Activated CD4-positive, alpha-beta T cell treated with anti-CD3 and anti-CD28 coated beads, Interleukin-2, amount 50 U/mL, for 1 hour (primary cell): ENCODE measurements at regions not wholly inside any gene's neighbourhood (a gene's known extent, or its start where the extent isn't known, plus 50 kb on each side); places are given as distances from the start of the nearest gene placed in this dataset.

Experiments
- DNase-seq: peaks from one replicate; pipeline ENCODE4 v3.0.0-alpha.2; 2020

DNA sequence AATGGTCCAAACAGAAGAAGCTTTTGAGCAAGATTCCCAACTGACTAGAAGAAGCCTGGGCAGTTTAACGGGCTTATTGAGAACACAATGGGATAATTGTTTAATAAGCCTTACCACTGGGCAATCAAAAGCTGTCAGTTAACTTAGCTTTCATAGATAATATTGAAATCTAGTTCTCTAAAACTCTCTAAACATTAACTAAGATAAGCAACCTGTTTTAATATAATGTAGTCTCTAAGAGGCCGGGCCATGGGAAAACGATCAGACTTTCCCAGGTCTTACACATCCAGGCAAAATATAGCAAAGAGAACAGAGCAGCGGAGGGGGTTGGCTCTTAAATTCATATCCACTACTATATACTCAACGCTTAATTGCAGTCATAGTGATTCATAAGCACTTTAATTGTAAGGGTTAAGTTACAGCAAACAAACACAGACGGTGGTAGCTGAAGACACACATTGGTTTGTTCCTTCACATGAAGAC lies 128.0 kb upstream of the FAM83B start:
- DNase-seq = no peak

DNA sequence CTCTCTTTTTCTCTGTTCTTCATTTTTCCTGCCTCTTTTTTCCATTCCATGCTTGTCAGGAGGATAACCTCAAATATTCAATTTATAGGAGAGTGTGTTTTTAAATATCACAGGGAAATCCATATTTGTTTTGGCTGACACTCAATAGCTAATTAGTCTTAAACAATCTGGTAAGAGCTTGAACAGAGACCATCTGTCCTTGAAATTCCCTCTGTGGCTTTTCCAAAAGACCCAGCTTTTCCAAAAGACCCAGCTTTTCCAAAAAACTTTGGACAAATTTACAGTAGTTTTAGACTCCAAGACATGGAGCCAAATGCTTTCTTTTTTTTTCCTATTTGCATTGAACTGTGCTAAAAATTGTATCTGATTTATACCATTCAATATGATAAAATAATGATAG lies 127.4 kb upstream of the FAM83B start:
- no peak for DNase-seq

DNA sequence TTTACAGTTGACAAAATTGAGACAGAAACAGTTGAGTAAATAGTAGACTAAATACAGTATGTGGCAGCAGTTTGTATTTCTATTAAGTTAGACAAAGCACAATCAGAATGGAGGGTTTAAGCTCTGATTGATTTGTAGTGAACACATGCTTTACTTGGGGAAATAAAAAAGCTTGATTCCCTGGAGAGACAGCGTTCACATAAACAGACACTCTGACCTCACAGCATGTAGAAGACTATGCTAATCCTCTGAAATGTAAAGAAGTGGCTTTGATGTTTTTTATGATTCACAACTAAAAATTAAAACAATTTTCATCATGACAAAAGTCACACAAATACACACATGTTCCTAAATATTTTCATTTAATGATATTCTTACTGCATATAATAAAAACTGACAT lies 126.9 kb upstream of the FAM83B start:
- DNase-seq = no peak

DNA sequence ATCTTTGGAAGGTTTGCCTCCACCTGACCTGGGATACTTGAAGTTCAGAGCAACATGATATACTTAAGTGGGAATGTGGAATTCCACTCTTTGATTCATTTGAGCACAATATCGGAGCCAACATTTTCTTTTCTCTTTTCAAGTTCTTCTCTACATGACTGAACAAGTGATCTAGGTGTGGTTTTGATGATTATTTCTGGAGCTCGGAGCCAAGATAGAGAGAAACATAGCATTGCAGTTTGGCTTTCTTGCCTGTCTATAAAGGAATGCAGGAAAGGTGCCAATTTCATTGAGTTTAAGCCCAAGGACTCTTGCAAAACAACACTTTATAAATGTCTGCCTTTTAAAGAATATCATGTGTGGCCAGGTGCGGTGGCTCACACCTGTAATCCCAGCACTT lies 124.2 kb upstream of the FAM83B start:
- no peak for DNase-seq

DNA sequence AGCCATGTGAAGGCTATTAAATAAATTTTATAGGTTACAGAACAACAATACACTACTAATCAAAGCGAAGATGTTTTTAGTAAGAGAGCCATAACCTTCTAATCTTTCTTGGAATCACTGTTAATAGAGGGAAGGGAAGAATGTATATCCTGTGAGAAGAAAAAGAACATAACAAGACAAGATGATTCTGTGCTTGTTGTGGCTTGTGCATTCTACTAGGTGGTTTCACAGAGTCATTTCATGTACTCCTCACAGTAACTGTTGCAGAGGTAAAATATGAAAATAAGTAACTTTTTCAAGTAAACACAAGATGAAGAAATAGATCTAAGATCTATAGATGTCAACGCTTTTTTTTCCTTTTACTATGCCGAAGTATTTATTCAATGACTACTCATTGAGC lies 116.9 kb upstream of the FAM83B start:
- DNase-seq = no peak

DNA sequence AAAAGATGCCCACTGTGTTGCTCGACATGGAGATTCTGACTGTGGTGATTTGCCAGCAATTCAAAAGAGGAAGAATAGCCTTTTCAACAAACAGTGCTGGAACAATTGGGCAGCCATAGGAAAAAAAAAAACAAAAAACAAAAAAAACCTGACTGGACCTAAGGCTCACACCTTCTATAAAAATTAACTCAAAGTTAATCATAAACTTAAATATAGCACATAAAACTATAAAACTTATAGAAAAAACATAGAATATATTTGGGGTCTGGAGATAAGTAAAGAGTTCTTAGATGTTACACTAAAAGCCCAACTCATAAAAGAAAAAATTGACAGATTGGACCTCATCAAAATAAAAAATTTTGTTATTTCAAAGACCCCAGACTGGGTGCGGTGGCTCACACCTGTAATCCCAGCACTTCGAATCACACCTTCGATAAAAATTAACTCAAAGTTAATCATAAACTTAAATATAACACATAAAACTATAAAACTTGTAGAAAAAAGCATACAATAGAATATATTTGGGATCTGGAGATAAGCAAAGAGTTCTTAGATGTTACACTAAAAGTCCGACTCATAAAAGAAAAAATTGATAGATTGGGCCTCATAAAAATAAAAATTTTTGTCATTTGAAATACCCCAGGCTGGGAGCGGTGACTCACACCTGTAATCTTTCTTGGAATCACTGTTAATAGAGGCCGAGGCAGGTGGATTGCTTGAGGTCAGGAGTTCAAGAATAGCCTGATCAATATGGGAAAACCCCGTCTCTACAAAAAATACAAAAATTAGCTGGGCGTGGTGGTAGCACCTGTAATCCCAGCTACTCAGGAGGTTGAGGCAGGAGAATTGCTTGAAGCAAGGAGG lies 115.6 kb upstream of the FAM83B start:
- DNase-seq = no peak

DNA sequence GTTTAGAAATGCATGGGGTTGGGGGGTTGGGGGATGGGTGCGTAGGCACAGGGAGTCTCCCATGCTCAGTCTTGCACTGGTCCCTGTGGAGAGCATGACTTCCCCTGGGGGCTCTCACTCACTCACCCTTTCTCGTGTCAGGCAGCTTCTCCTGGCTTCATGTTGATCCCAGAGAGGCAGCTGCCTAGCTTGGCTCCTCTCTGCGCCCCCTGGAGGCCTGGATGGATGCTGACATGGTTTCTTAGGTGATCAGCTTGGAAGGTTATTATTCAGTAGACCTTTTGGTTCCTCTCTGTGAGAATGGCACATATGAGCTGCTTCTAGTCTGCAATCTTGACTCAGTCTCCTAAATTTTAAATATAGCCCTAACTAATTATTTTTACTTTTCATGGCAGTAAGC lies 109.3 kb upstream of the FAM83B start:
- no peak for DNase-seq

DNA sequence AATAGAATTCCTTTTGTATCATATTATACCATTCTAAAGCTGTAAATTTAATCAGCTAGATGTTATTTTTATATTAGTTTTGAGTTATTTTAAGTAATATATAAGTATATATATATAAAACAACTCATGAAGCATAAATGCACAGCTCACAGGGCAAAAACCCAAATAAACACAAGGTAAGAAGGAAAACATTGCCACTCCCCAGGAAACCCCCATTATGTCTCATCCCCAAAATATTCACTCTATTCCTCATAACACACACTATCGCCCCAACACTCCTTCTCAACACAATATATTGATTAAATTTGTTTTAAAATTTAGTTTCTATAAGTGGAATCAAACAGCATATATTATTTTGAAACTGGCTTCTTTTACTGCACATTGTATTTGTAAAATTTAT lies 98.6 kb upstream of the FAM83B start:
- DNase-seq = no peak

DNA sequence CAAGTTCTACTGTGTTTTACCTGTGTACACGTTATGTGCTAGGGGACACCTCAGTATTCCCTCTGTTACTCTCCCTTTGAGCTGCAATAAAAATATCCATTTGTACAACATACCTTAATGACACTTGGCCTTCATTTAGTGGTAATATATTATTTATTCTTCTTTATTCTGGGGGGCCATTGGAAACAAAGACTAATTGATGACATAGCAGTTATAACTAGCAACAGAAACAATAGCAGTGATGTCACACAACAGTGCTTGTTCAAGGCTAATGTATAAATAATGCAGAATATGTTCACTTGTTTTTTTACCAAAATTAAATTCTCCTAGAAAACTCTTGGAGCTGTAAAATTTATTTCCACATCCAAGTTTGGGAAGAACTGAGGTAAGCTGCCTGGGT lies 92.2 kb upstream of the FAM83B start:
- DNase-seq = no peak

DNA sequence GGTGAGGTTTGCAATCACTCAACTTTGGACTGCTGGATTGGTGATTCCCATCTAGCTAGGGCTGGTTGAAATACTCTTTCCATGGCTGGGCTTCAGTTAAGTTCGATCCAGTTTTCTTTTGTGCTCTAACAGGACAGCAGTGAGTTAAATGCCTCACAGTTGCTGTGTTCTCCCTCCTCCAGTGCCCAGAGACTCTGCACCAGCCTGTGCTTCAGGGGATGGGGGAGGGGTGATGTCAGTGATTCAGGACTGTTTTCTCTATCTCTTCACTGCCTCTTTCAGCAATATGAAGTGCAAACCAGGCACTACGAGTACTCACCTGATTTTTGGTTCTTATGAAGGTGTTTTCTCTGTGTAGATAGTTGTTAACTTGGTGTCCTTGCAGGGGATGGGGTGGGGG lies 88.2 kb upstream of the FAM83B start:
- no peak for DNase-seq

DNA sequence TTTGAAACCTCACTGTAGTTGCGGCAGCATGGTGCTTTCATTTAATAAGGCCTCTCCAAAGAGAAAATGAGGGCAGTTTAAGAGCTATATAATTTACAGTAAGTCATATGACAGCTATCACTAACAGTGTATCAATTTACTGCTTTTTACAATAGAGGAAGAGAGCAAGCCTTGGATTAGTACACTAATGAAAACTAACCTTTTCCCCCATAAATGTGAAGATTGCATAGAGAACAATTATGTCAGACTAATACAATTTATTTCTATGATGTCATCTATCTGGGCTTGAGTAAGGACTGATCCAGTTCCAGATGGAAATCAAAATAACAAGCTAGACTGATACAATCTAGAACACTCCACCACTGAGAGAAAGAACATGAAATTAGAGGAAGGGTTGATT lies 78.1 kb upstream of the FAM83B start:
- DNase-seq = no peak

DNA sequence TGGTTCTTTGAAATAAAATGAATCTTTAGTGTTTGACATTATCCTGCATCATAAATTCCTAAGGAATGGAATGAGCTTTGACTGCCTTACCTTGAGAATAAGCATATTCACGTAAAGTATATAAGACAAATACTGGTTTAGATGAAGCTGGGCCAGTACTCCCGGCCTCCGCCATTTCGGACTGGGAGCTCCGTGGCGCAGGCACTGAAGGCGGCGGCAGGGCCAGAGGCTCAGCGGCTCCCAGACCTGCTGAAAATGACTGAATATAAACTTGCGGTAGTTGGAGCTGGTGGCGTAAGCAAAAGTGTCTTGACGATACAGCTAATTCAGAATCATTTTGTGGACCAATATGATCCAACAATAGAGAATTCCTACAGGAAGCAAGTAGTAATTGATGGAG lies 76.2 kb upstream of the FAM83B start:
- DNase-seq = no peak

DNA sequence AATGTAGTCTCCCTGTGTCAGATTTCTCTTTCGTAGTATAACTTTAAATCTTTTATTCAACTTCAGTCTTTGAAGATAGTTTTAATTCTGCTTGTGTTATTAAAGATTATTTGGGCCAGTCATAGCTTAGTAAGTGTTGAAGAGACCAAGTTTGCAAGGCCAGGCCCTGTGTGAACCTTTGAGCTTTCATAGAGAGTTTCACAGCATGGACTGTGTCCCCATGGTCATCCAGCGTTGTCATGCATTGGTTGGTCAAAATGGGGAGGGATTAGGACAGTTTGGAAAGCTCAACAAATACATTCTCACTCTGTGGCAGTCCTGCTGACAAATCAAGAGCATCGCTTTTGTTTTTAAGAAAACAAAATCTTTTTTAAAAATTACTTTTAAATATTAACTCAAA lies 74.6 kb upstream of the FAM83B start:
- DNase-seq = no peak

DNA sequence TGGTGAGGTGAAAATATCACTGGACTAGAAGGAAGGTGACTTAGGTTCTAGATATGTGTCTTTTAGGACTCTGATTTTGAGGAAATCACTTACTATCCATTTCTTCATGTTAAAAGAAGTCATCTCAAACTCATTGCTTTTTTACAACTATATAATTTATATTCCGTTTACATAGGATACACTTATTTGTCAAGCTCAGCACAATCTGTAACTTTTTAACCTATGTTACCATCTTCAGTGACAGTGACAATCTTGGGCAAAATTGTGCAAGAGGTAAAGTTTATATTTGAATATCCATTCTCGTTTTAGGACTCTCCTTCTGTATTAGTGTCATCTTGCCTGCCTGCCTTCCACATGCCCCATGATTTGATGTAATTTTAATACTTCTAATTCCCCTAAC lies 74.0 kb upstream of the FAM83B start:
- DNase-seq = no peak

DNA sequence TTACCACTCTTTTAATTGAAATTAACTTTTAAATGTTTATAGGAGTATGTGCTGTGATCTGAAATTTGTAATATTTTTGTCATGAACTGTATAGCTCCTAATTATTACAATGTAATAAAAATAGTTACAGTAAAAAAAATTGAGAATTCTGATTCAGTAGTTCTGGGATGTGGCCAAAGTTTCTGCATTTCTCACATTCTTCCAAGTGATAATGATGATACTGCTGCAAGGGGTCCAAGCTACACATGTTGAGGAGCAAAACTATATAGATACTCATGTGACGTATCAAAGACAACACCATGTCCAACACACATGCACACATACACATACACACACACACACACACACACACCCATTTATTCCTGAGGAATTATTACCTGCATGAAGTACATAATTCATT lies 71.0 kb upstream of the FAM83B start:
- DNase-seq = no peak

DNA sequence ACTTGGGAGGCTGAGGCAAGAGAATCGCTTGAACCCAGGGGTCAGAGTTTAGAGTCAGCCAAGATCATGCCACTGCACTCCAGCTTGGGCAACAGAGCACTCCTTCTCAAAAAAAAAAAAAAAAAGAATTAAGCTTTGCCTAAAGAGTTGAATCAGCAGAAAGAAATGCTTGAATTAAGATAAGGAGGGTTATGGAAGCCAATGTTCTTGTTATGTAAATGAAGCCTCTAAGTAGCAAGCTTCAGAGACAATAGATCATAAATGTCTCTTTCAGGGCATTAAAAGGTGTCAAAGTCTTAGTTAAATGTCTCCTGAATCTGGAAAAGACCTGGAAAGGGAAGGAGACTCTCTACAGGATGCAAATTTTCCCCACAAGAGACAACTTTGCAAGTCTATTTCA lies 69.7 kb upstream of the FAM83B start:
- DNase-seq = no peak

DNA sequence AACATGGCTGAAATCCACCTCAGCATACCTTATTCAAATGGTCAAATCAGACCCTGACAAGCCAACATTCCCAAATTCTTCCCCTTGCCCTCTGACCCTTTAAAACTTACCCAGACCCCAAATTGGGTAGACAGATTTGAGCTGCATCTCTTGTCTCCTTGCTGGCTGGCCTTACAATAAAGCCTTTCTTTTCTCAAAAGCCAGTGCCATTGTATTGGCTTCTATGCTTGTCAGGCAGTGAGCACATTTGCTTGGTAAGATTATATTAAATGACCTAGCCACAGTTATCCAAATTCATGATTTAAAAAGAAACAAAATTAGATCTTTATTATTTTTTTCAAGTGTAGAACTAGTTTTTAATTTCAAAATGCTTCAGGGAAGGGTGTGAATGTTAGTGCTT lies 67.8 kb upstream of the FAM83B start:
- no peak for DNase-seq

DNA sequence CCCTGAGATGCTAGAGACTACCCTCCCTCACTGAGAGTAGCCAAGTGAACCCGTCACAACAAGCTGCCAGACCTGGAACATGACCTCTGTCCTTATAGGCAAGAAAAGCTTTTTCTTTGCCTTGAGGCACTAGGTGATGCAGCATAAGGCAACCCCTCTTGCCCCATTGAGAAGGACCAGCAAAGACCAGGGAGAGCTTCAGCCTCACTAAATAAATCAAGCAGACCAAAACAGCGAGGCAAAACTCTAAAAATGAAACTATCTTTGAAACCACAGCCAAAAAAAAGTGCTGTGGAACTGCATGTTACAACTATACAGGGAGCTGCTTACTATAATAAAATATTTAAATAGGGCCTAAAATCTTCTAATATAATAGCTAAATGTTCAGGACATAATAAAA lies 62.6 kb upstream of the FAM83B start:
- DNase-seq = no peak

DNA sequence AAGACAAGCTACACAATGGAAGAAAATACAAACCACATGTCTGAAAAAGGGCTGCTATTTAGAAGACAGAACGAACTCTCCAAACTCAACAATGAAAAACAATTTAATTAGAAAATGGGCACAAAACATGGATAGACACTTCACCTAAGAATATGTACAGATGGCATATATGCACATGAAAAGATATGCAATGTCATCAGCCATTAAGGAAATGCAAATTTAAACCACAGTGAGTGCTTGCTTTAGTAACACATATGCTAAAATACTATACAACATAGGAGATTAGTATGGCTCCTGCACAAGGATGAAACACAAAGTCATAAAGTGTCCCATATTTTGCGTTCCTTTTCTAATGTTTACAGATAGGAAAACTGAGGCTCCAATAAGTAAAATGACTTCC lies 60.4 kb upstream of the FAM83B start:
- no peak for DNase-seq

DNA sequence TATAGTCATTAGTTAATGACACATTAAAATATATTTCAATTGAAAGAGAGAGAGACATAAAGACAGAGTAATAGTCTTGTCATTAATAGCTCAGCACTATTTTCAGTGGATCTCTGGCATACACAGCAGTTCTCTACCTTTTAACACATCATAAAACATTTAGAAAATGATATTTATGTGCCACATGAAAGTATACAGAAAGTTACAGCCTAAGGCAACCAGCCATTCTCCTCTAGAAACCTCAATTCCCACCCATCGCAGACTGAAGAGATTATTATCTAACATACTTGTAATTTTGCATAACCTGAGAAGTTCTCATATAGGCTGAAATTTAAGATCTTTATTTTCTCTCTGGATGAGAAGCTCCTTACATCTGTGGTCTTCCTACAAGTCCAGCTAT lies 58.7 kb upstream of the FAM83B start:
- no peak for DNase-seq
